BE2C (cell line): ENCODE measurements at regions not wholly inside any gene's neighbourhood (a gene's known extent, or its start where the extent isn't known, plus 50 kb on each side); places are given as distances from the start of the nearest gene placed in this dataset.
"Not testable (repeated sequence)": the region's sequence is repeated elsewhere in the genome, so short reads cannot be mapped to it uniquely, and the experiment has no call there.

Source experiments
- DNase-seq: peaks from one replicate; pipeline ENCODE4 v3.0.0-alpha.2; 2020
- H3K27me3 ChIP-seq: fragments of 250-450 bp; sonication (Bioruptor Pico); 2 replicates; pipeline ENCODE4 v1.5.1; 2020; ENCODE audit warnings: mild to moderate bottlenecking
- H3K36me3 ChIP-seq: fragments of 250-450 bp; sonication (Bioruptor Pico); 2 replicates; pipeline ENCODE4 v1.5.1; 2020; ENCODE audit warnings: mild to moderate bottlenecking
- H3K4me1 ChIP-seq: fragments of 250-450 bp; sonication (Bioruptor Pico); 2 replicates; pipeline ENCODE4 v1.5.1; 2020
- H3K4me3 ChIP-seq: 2 replicates; pipeline ENCODE4 v1.5.1; 2011; ENCODE audit warnings: low read depth, low read length
- H3K9me3 ChIP-seq: fragments of 250-450 bp; sonication (Bioruptor Pico); 2 replicates; pipeline ENCODE4 v1.5.1; 2020
- TF ChIP-seq, protein P1 (sequence below): IDR thresholded peaks from 2 replicates; pipeline ENCODE4 v1.5.1; 2012; ENCODE audit warnings: mild to moderate bottlenecking, low read depth, low read length

DNA sequence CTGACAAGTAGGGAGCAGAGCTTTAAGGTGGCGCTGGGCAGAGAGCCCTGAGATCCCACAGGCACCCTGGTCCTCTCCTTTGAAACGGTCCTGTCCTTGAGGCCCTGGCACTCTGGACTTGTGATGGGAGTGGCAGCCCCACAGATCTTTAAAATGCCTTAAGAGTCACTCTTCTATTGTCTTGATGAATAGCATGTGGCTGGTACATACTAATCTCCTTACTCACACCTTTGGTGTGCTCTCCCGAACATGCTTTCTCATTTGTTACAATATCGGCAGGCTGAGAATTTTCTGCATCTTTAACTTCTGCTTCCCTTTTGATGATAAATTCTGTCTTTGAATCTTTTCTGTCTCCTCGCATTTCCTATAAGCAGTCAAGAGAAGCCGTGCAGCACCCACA, 333.8 kb downstream of the TFAP2A start:
- TF ChIP-seq, protein P1, sequence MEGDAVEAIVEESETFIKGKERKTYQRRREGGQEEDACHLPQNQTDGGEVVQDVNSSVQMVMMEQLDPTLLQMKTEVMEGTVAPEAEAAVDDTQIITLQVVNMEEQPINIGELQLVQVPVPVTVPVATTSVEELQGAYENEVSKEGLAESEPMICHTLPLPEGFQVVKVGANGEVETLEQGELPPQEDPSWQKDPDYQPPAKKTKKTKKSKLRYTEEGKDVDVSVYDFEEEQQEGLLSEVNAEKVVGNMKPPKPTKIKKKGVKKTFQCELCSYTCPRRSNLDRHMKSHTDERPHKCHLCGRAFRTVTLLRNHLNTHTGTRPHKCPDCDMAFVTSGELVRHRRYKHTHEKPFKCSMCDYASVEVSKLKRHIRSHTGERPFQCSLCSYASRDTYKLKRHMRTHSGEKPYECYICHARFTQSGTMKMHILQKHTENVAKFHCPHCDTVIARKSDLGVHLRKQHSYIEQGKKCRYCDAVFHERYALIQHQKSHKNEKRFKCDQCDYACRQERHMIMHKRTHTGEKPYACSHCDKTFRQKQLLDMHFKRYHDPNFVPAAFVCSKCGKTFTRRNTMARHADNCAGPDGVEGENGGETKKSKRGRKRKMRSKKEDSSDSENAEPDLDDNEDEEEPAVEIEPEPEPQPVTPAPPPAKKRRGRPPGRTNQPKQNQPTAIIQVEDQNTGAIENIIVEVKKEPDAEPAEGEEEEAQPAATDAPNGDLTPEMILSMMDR: no peak
- no peak overlapping the region for H3K4me3 ChIP-seq
- H3K27me3 ChIP-seq: no peaks in the 10 kb centered on the region
- no peaks in the 10 kb centered on the region for H3K4me1 ChIP-seq
- H3K36me3 ChIP-seq: no peaks in the 10 kb centered on the region
- no peak for DNase-seq
- H3K9me3 ChIP-seq: no peaks in the 10 kb centered on the region

DNA sequence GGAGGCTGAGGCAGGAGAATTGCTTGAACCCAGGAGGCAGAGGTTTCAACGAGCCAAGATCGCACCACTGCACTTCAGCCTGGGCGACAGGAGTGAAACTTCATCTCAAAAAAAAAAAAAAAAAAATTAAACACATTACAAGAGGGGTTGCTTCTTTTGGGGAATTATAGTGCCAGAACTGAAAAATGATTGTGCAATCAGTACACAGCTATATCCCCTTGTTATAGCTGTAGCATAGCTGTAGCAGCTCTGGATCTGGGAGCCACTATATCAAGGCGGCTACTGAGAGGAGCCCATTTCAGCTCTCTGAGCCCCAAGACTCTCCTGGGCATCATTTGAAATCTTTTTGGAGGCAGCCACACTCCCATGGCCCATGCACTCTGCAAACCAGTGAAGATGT, 334.3 kb downstream of the TFAP2A start:
- Histone ChIP-seq H3K9me3 (no peaks in the 10 kb centered on the region), H3K4me1 (no peaks in the 10 kb centered on the region), H3K4me3 (no peak overlapping the region), H3K27me3 (no peaks in the 10 kb centered on the region), H3K36me3 (no peaks in the 10 kb centered on the region)
- TF ChIP-seq, protein P1: no peak
- no peak for DNase-seq

DNA sequence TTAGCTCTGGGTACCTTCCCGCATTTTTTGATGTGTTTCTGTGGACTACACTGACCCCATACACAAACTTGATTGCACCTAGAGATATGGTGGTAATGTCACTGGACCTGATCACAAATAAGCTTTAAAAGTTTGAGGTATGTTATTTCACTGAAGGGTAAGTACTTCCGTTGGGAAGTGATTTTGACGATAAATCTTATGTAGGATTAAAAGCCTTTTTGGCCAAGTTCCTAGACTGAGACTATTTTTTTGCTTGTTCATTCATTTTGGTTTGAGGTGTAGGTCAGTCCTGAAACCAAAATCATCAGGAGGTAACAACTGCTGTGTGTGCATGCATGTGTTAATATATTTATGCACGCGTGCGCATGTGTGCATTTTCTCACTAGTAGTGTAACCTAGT, 336.3 kb downstream of the TFAP2A start:
- Histone ChIP-seq H3K9me3 (no peaks in the 10 kb centered on the region), H3K27me3 (no peaks in the 10 kb centered on the region), H3K4me1 (no peaks in the 10 kb centered on the region), H3K36me3 (no peaks in the 10 kb centered on the region), H3K4me3 (no peak overlapping the region)
- TF ChIP-seq, protein P1: no peak
- no peak for DNase-seq

DNA sequence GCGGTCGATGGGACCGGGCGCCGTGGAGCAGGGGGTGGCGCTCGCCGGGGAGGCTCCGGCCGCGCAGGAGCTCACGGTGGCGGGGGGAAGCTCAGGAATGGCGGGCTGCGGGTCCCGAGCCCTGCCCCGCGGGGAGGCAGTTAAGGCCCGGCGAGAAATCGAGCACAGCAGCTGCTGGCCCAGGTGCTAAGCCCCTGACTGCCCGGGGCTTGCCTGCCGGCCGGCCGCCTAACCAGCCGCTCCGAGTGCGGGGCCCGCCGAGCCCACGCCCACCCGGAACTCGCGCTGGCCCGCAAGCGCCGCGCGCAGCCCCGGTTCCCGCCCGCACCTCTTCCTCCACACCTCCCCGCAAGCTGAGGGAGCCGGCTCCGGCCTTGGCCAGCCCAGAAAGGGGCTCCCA, 340.1 kb downstream of the TFAP2A start:
- not testable (repeated sequence) for H3K27me3 ChIP-seq, H3K4me1 ChIP-seq, H3K36me3 ChIP-seq, DNase-seq, H3K4me3 ChIP-seq, H3K9me3 ChIP-seq

DNA sequence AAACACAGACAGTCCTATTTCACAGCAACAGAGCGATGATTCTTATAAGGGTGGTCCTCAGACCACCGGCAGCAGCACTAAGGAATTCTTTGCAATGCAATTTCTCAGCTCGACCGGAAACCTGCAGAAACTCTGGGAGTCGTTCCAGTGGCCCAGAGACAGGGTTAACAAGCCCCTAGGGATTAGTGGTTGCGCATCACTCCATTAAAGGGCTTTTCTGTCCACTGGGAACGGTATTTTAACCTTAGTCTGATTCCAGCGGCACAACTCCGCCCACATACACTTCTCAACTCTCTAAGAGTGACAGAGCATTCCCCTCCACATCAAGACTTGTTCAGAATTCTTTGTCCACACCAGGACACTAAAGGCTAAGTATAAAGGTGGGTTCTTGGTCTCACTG, 341.5 kb downstream of the TFAP2A start:
- no peaks in the 10 kb centered on the region for H3K9me3 ChIP-seq
- TF ChIP-seq, protein P1: no peak
- no peaks in the 10 kb centered on the region for H3K4me1 ChIP-seq
- no peak for DNase-seq
- H3K27me3 ChIP-seq: no peaks in the 10 kb centered on the region
- no peak overlapping the region for H3K4me3 ChIP-seq
- H3K36me3 ChIP-seq: no peaks in the 10 kb centered on the region

DNA sequence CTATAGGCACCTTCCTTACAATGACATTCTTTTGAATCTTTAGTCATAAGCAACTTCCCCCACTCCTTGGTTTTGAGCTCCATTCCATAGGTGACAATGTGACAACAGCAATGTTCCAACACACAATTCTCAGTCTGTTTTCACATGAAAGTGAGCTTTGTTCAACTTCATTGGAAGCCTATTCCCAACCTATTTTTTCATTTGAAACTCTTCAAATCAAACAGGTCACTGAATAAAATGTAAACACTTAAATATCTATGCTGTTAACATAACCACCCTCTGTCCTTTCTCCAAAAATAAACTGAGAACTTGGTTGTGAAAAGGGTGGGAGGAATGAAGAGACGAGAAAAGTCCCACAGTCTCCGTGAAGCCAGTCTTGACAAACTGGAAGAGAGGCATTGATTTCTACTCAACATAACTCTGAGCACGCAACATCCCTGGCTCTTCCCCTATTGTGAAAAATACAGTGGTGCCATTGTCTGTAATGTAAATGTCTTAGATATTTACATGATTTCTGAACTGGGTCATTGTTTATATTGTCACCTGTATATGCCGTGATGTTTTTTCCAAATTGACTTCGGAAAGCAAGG, 343.1 kb downstream of the TFAP2A start:
- Histone ChIP-seq H3K27me3 (no peaks in the 10 kb centered on the region), H3K4me1 (no peaks in the 10 kb centered on the region), H3K4me3 (no peak overlapping the region), H3K36me3 (no peaks in the 10 kb centered on the region), H3K9me3 (no peaks in the 10 kb centered on the region)
- TF ChIP-seq, protein P1: no peak
- DNase-seq: no peak

DNA sequence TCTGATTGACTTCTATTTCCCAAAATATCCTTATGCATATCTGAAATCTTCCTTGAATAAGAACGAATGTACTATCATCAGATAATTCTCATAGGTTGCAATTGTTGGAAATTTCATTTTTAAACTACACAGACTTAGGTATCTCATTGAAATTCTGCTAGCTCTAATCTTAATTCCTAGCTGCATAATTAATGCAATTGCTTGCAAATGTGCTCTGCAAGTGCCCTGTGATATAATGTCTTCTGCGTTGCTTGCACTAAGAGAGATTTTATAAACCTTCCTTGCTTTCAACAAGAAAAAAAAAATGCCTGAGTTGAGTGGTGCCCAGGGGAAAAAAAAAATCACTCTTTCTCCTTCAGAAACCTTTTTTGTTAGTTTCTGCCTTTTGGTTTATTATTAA, 354.9 kb downstream of the TFAP2A start:
- TF ChIP-seq, protein P1: no peak
- H3K4me1 ChIP-seq: no peaks in the 10 kb centered on the region
- H3K4me3 ChIP-seq: no peak overlapping the region
- no peaks in the 10 kb centered on the region for H3K9me3 ChIP-seq
- no peaks in the 10 kb centered on the region for H3K27me3 ChIP-seq
- DNase-seq: no peak
- no peaks in the 10 kb centered on the region for H3K36me3 ChIP-seq
